HG02610 (cell line): ENCODE measurements at regions not wholly inside any gene's neighbourhood (a gene's known extent, or its start where the extent isn't known, plus 50 kb on each side); places are given as distances from the start of the nearest gene placed in this dataset.

Experiments
- ATAC-seq: cut with Tn5 transposase; IDR thresholded peaks from one replicate; pipeline ENCODE4 v1.9.1; 2021; ENCODE audit warnings: mild to moderate bottlenecking, moderate library complexity; ENCODE audit not compliant: unreplicated experiment

- ATAC-seq = no peak
Measured at GRCh38 chr9:108656566-108656965, 199.2 kb downstream of the ACTL7B start.

DNA sequence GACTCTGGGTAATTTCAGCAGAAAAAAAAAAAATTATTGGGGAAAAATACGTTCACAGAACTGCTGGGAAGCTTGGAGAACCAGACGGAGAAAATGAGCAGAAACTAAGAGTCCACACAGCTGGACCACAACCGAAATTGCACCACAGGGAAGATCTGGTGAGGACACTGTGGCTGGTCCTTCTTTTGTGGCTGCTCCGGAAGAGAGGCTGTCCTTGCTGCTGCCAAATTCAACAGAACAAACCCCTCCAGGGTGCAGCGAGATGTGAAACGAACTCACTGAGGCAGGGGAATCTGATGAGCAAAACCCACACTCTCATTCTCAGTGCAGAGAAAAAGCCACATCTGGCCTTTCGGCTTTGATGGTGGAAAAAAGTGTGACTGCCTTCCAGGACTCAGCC is 200.0 kb downstream of the ACTL7B start:
- ATAC-seq = no peak

DNA sequence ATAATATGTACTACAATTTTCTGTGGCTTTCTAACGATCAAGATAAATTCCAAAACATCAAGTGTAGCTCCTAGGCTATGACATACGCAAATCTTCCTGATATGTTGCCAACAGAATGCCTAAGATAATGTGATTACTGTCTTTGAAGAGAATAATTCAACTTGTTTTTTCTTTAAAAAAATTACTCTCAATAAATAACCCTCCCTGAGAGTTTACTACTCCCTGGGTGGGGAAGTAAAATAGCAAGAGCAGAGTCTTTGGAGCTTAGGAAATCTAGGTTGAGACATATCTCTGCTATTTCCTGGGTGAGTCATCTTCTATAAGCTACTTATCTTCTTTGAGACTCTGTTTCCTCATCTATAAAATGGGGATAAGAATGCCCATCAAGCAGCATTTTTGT is 201.2 kb downstream of the ACTL7B start:
- ATAC-seq = no peak

GRCh38 chr9:108652851-108653250 is 202.9 kb downstream of the ACTL7B start:
- no peak for ATAC-seq

GRCh38 chr9:108650826-108651225 is 205.0 kb downstream of the ACTL7B start:
- ATAC-seq = no peak

GRCh38 chr9:108645520-108645919 is 210.3 kb downstream of the ACTL7B start:
- no peak for ATAC-seq

- ATAC-seq = no peak
Measured at GRCh38 chr9:108643731-108644510, 211.9 kb downstream of the ACTL7B start.

DNA sequence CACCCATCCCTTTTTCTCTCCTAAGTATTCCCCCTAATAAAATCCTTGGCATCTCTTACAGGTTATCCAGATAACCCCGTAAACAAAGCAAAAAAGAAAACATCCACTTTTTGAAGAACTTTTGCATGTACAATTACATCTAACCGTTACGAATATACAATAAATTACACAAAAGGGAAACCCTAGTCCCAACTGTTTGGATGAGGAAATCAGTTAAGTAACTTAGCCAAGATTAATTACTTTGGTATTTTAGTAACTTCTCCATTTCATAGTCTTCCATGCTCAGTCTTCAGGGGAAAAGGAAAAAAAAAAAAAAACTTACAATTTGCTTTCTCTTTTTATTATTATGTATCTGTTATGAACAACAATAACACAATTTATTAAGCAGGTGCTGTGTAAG is 212.9 kb downstream of the ACTL7B start:
- ATAC-seq = no peak

GRCh38 chr9:108640230-108640629 is 215.6 kb downstream of the ACTL7B start:
- no peak for ATAC-seq

DNA sequence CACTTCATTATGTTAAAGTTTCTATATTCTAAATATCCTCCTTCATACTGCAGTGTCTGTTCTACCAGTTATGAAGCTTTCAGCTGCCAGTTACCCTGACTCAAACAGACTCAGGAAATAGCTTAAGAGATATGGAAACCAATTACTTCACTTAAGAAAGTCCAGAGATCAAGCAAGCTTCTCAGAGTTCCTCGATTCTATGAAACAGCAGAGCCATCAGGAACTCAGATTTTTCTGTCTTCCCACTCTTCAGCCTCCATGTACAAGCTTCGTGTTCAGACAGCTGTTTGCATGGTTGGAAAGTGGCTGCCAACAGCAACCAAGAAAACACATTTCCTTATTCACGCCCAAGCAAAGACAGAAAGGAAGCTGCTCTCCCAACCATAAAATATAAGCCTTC is 216.1 kb downstream of the ACTL7B start:
- ATAC-seq = no peak

- ATAC-seq = no peak
Measured at GRCh38 chr9:108639091-108639490, 216.7 kb downstream of the ACTL7B start.

DNA sequence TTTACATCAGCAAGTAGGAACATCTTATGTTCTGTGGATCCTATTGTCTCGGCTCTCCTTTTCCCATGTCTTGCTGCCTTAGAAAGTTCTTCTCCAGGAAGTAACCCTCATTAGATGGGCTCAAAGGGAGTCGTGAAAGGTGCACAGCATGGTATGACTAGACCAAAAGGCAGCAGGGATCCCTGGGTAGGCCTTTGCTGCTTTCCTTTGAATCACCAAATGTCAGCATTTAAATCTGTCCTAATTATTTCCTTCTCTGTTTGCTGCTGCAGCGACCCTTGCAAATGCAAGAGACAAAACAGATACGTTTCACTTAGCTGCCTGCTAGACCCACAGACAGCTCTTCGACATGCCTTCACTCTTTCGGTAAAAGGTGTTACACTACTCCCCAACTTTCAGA is 218.4 kb downstream of the ACTL7B start:
- no peak for ATAC-seq

DNA sequence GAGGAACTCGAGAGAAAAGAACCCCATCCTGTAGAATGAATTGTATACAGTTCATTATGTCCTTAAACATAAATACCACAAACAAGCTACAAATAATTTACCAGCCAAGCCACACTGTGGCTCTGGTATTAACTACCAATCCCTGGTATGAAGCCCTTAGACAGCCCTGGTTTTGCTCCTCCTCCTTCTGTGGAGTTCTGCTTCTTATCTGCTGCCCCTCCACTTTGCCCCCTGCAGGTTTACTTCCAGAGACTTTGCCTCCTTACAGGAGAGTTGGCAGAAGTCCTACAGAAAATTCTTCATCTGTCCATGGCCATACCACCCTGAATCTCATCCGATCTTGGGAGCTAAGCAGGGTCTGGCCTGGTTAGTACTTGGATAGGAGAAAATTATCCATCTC is 219.8 kb downstream of the ACTL7B start:
- ATAC-seq = no peak

DNA sequence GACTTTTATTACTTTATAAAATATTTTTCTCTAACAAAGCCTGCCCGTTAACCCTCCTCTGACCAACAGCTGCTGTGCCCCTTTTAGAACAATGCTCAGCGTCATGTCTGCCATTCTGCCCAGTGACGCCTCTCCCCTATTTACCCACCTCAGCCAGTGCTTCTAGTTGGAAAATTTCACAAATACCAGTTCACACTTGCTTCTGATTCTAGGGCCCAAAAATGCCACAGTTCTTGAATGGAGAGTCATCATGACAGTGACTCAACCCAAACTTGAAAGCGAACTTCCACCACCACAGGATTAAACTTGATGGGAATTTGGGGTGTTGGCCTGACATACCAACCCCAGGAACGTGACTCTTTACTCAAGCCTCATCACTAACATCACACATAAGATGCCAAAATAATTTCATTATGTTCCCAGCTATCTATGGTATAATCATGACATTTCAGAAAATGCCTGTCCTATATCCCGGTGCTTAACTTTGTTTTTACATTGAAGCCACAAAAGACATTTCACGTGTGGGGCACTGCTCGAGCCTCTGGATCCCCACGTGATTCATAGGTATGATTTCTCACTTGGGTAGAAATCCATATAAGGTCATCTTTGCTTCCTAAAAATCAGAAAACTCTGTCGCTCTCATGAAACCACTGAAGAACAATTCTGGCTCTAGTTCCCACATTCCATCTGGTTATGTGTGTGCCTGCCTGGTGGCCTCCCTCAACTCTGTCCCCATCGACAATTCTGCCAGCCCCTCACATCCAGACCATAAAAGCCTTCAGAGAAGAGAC is 220.9 kb downstream of the ACTL7B start:
- no peak for ATAC-seq

- no peak for ATAC-seq
Measured at GRCh38 chr9:108634204-108634603, 221.6 kb downstream of the ACTL7B start.

GRCh38 chr9:108631496-108632285 is 224.1 kb downstream of the ACTL7B start:
- ATAC-seq = no peak

- ATAC-seq = no peak
Measured at GRCh38 chr9:108628316-108628715, 227.5 kb downstream of the ACTL7B start.

- no peak for ATAC-seq
Measured at GRCh38 chr9:108626743-108627142, 229.0 kb downstream of the ACTL7B start.

DNA sequence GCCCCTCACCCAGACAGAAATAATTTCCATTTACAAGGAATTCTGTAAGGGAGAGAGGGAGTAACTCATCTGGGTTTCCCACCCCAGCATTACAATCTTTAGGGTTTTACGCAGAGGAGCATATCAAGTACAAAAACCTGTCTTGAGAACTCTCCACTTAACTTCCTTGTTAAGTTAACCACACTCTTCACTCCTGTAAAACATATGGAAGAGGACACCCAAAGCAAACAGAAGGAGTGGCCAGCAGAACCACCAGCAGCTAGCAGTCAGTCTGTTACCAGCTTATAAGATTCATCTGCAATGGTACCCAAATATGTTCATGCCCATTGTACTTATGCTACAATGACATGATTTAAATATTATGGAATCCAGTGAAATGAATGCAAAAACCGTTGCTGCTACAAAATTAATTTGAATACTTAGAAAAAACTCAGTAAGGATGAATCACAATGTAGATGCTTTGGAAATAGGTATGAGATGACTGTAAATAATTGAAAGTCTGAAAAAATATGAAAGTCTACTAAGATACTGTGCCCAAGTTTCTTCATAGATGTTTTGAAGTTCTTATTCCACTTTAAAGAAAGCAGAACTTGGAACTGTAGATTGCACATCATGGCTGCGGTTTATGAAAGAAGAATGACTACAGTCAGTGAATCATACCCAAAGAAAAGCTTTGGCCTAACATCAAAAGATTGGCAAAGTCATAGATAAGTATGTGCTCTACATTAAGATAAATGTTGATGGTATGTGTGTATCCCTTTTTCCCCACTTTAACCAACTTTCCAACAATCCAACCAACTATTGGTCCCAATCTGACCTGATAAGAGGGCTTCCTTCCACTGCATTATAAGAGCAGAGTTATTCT is 233.6 kb downstream of the ACTL7B start:
- no peak for ATAC-seq

DNA sequence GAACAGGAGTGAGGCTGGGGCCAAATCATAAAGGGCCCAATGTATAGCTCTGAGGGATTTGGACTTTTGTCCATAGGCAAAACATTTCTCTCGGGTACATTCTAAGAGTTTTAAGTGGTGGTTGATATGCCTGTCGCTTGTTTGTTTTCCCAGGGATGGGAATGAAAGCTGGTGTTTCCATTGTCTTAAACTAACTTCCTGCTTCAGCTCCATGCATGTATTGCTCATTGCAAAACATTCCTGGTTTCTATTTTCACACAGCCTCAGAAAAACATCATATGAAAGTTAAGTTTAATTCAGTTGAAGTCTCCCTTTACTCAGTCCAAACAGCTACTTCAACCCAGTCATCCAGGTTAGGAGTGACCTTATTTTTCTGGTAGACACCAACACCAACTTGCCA is 235.0 kb downstream of the ACTL7B start:
- no peak for ATAC-seq
